Prostate gland (tissue), 2 donors: ENCODE measurements at regions not wholly inside any gene's neighbourhood (a gene's known extent, or its start where the extent isn't known, plus 50 kb on each side); places are given as distances from the start of the nearest gene placed in this dataset.

Experiments
- DNase-seq: peaks from one replicate; pipeline ENCODE4 v3.0.0-alpha.2; 2019; ENCODE audit warnings: low spot score
- H3K27ac ChIP-seq, 2 donors: fragments of 200-600 bp; sonication (generic); 2 replicates each; pipeline ENCODE4 v1.5.1; 2017 to 2019
- H3K27me3 ChIP-seq: fragments of 200-600 bp; sonication (generic); replicated peaks from 2 replicates; pipeline ENCODE4 v1.5.1; 2019; ENCODE audit not compliant: insufficient read depth
- H3K36me3 ChIP-seq, 2 donors: fragments of 200-600 bp; sonication (generic); 1 replicate in 1 of 2; 2 replicates in 1 of 2; pipeline versions ENCODE4 v1.5.1 to v1.8.1; 2017 to 2019
- H3K4me1 ChIP-seq: fragments of 200-600 bp; sonication (generic); replicated peaks from 2 replicates; pipeline ENCODE4 v1.5.1; 2019
- H3K4me3 ChIP-seq, 2 donors: fragments of 200-600 bp; sonication (generic); 2 replicates each; pipeline ENCODE4 v1.5.1; 2017 to 2019
- H3K9me3 ChIP-seq: fragments of 200-600 bp; sonication (generic); 2 replicates; pipeline ENCODE4 v1.5.1; 2017
- CTCF ChIP-seq, 4 experiments: fragments of 200-600 bp in 2 of 4; fragments of 450-650 bp in 2 of 4; sonication (generic) in 2 of 4; IDR thresholded peaks; 1 replicate in 3 of 4; 2 replicates in 1 of 4; pipeline ENCODE4 v1.5.1; 2016 to 2019; ENCODE audit warnings: antibody characterized with exemption in 4 of 4, mild to moderate bottlenecking in 2 of 4, moderate library complexity in 2 of 4
- POLR2A ChIP-seq: fragments of 450-650 bp; IDR thresholded peaks from one replicate; pipeline ENCODE4 v1.6.1; 2016; ENCODE audit warnings: antibody characterized with exemption, mild to moderate bottlenecking
- POLR2AphosphoS5 ChIP-seq: sonication (generic); formaldehyde crosslinking; IDR thresholded peaks from one replicate; pipeline ENCODE4 v1.6.1; 2017; ENCODE audit warnings: antibody characterized with exemption
- WGBS: methylation state at CpG from one replicate; pipeline ENCODE4 v1.1.5; 2018; 5-methylcytosine and 5-hydroxymethylcytosine counted together
- intact Hi-C: fragments of 100-400 bp; cut with DNase I; formaldehyde crosslinking; loops from one replicate; pipeline ENCODE4 v1.14.2; 2022

- Histone ChIP-seq H3K4me1 (no peaks in the 10 kb centered on the region), H3K4me3 (no peak overlapping the region), H3K27me3 (no peaks in the 10 kb centered on the region), H3K36me3 (no peaks in the 10 kb centered on the region), H3K9me3 (no peaks in the 10 kb centered on the region), H3K27ac (no peak overlapping the region)
- DNase-seq = no peak
- intact Hi-C loops = no loop called here
- WGBS = 84% methylated on average over 4 of the region's 4 CpGs
- TF ChIP-seq POLR2A (no peak), POLR2AphosphoS5 (no peak), CTCF (IDR thresholded peaks at IDR 0.05) (no peak)
Measured at GRCh38 chr12:67758521-67758920, 110.0 kb downstream of the DYRK2 start.

- intact Hi-C loops = no loop called here
Measured at GRCh38 chr12:67759829-67760228, 111.3 kb downstream of the DYRK2 start.

GRCh38 chr12:67760586-67761275 lies 112.2 kb downstream of the DYRK2 start:
- no peaks in the 10 kb centered on the region for H3K9me3 ChIP-seq
- H3K36me3 ChIP-seq = no peaks in the 10 kb centered on the region
- TF ChIP-seq CTCF (IDR thresholded peaks at IDR 0.05) (no peak), POLR2AphosphoS5 (no peak), POLR2A (no peak)
- no peak overlapping the region for H3K4me3 ChIP-seq
- no peak for DNase-seq
- H3K27ac ChIP-seq = no peak overlapping the region
- intact Hi-C loops = no loop called here
- 95% methylated on average over 7 of the region's 7 CpGs for WGBS
- no peaks in the 10 kb centered on the region for H3K4me1 ChIP-seq
- H3K27me3 ChIP-seq = no peaks in the 10 kb centered on the region

More at GRCh38 chr12:67759829-67760228, 111.3 kb downstream of the DYRK2 start:
- WGBS = 89% methylated on average over 3 of the region's 3 CpGs
- no peak overlapping the region for H3K27ac ChIP-seq
- no peaks in the 10 kb centered on the region for H3K36me3 ChIP-seq
- no peaks in the 10 kb centered on the region for H3K27me3 ChIP-seq
- no peak for DNase-seq
- TF ChIP-seq POLR2A (no peak), POLR2AphosphoS5 (no peak), CTCF (IDR thresholded peaks at IDR 0.05) (no peak)
- no peak overlapping the region for H3K4me3 ChIP-seq
- H3K9me3 ChIP-seq = no peaks in the 10 kb centered on the region
- H3K4me1 ChIP-seq = no peaks in the 10 kb centered on the region

- intact Hi-C loops = no loop called here
- Histone ChIP-seq H3K4me1 (no peaks in the 10 kb centered on the region), H3K27me3 (no peaks in the 10 kb centered on the region), H3K9me3 (no peaks in the 10 kb centered on the region), H3K27ac (no peak overlapping the region), H3K4me3 (no peak overlapping the region), H3K36me3 (no peaks in the 10 kb centered on the region)
- DNase-seq = no peak
- no peak for TF ChIP-seq POLR2AphosphoS5
- no peak for TF ChIP-seq CTCF (IDR thresholded peaks at IDR 0.05)
- no peak for TF ChIP-seq POLR2A
- WGBS = 51% methylated on average over 3 of the region's 3 CpGs
Measured at GRCh38 chr12:67761566-67761965, 113.0 kb downstream of the DYRK2 start.

GRCh38 chr12:67764055-67764454 lies 115.5 kb downstream of the DYRK2 start:
- 94% methylated on average over 3 of the region's 3 CpGs for WGBS
- H3K27ac ChIP-seq = no peak overlapping the region
- H3K4me1 ChIP-seq = no peaks in the 10 kb centered on the region
- intact Hi-C loops = no loop called here
- no peak for DNase-seq
- no peaks in the 10 kb centered on the region for H3K36me3 ChIP-seq
- no peak for TF ChIP-seq POLR2AphosphoS5
- TF ChIP-seq CTCF (IDR thresholded peaks at IDR 0.05) = no peak
- no peak for TF ChIP-seq POLR2A
- no peaks in the 10 kb centered on the region for H3K9me3 ChIP-seq
- no peaks in the 10 kb centered on the region for H3K27me3 ChIP-seq
- H3K4me3 ChIP-seq = no peak overlapping the region
